HG03280 (cell line): ENCODE measurements at regions not wholly inside any gene's neighbourhood (a gene's known extent, or its start where the extent isn't known, plus 50 kb on each side); places are given as distances from the start of the nearest gene placed in this dataset.

Experiments used
- ATAC-seq: cut with Tn5 transposase; IDR thresholded peaks from one replicate; pipeline ENCODE4 v1.9.1; 2021; ENCODE audit warnings: mild to moderate bottlenecking, moderate library complexity; ENCODE audit not compliant: unreplicated experiment

DNA sequence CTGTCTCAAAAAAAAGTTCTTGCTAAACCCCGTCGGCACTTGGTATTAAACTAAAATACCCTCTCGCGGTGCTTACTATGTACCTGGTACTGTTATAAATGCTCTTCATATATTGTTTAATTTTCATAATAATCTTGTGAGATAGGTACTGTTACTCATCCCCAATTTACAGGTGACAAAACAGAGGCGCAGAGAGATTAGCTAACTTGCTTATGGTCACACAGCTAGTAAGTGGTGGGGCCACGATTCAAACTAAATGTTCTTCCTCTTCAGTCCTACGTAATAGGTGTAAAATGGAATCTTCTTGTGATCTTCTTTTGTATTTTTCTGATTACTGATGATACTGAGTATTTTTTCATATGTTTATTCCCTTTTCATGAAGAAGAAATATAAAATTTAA lies 51.3 kb downstream of the TET3 start:
- no peak for ATAC-seq

DNA sequence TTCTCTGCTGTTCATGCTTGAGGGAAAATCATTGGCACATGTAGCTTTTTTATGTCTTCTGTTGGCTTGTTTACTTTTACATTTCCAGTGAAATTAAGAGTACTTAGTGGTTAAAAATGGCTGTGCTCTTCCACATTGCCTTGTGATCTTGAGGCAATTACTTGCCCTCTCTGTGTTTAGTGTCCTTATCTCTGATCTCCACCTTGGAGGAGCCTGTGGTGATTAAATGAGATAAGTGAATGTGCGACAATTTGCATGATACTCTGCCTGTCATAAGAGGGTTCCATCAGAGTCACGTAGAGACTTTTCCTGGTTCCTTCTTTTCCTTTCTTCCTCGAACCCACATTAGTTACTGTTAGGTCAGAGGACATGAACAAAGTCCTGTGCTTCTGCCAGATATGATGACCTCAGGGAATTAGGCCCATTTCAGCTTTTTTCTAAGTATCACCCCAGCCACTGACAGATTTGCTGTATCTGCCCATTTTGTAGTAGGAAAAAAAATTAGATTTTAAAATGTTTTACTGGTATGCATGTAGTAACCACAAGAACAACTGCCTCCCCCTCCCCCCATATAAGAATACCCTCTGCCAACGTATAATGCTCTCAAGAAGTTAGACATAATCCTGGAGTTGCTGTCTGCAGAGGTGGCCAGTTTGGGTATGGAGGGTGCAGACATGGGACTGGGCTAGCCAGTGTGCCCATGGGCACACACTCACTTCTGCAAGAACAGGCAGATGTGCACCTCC lies 51.9 kb downstream of the TET3 start:
- no peak for ATAC-seq

GRCh38 chr2:74037379-74037860 lies 52.7 kb downstream of the TET3 start:
- ATAC-seq, result peak; percentile 43

- no peak for ATAC-seq
These were observed 54.9 kb downstream of the TET3 start for GRCh38 chr2:74039611-74040010.

DNA sequence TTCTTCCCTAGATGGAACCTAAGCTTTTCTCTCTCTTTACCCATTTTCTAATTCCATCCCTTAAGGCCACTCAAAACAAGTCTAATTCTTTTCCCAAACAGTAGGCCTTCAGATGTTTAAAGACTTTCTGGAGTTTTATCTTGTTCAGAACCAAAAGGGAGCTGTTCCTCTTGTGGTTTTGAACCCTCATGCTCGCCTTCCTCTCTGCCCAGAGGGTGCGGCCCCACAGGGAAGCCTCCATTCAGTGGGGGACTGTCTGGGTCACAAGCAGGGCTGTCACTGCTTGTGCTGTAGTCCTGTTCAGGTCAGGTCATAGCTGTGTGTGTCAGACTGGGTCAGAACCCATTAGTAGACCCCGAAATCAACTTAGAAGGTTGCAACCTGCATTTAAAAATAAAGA lies 56.5 kb downstream of the TET3 start:
- ATAC-seq, result no peak

DNA sequence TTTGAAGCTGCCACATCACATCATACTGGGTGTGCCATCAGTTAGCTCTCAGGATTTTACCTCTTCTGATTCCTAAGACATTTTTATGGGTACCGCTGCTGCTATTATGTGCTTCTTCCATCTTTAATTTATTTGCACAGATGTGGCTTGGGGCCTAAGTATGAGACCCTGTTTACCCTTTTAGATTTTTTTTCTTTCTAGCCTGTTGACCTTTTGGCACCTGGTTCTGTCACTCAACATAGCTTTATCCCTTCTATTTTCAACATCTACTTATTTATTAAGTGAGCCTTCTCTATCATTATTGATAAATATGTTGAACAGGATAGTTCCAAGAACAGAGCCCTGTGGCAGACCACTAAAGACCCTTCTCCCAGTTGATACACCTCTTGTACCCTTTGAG lies 57.0 kb downstream of the TET3 start:
- no peak for ATAC-seq

DNA sequence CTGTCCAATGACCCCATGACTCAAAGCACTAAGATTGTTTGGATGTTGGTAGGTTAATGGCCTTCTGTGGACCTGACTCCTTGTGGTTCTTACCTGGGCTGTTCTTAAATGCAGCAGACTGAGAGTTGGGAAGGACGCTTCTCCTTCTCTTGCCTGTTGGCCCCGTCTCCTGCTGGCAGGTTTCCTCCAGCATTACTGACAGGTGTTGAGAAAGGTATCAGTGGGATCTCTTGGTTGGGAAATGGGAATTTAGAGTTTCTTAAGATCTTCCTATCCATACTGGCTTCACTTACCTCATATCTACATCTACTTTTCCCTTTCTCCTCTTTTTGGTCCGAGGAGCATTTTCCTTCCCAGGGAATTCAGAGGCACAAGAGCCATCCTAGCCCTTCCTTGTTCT lies 57.9 kb downstream of the TET3 start:
- no peak for ATAC-seq

GRCh38 chr2:74043345-74044329 lies 58.9 kb downstream of the TET3 start:
- ATAC-seq, result no peak

GRCh38 chr2:74044999-74045398 lies 60.3 kb downstream of the TET3 start:
- no peak for ATAC-seq

DNA sequence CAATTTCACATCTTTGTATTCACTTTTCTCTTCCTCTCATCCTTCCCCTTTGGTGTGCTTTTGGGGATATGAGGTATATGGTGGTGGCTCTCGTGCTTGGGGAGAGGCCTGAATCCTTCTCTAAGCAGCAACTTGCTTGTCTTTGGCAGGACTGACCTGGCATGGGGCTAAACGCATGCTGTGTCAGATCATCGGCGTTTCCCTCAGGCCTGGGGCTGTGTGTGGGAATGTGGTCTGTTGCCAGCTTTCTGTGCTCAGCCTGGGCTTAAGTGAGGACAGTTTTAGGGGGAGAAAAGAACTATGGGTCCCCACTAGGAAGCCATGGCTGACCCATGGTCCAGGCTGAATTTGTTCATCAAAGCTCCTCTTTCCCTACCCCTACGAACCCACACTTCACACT lies 60.7 kb downstream of the TET3 start:
- ATAC-seq, result no peak

DNA sequence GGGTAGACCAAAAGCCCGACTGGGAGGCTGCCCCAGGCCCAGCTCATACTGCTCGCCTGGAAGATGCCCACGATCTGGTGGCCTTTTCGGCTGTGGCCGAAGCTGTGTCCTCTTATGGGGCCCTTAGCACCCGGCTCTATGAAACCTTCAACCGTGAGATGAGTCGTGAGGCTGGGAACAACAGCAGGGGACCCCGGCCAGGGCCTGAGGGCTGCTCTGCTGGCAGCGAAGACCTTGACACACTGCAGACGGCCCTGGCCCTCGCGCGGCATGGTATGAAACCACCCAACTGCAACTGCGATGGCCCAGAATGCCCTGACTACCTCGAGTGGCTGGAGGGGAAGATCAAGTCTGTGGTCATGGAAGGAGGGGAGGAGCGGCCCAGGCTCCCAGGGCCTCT lies 61.7 kb downstream of the TET3 start:
- no peak for ATAC-seq

DNA sequence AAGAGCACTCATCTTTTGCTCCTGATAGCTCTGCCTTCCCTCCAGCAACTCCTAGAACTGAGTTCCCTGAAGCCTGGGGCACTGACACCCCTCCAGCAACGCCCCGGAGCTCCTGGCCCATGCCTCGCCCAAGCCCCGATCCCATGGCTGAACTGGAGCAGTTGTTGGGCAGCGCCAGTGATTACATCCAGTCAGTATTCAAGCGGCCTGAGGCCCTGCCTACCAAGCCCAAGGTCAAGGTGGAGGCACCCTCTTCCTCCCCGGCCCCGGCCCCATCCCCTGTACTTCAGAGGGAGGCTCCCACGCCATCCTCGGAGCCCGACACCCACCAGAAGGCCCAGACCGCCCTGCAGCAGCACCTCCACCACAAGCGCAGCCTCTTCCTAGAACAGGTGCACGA lies 62.4 kb downstream of the TET3 start:
- no peak for ATAC-seq

DNA sequence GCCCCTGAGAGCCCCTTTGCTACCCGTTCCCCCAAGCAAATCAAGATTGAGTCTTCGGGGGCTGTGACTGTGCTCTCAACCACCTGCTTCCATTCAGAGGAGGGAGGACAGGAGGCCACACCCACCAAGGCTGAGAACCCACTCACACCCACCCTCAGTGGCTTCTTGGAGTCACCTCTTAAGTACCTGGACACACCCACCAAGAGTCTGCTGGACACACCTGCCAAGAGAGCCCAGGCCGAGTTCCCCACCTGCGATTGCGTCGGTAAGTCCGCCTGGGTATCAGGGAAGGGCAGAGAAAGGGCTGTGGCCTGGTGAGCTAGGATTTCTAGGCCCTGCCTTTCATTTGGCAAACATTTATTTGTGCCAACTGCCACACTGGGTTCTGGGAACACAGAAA lies 63.4 kb downstream of the TET3 start:
- no peak for ATAC-seq

GRCh38 chr2:74048843-74049519 lies 64.3 kb downstream of the TET3 start:
- no peak for ATAC-seq

DNA sequence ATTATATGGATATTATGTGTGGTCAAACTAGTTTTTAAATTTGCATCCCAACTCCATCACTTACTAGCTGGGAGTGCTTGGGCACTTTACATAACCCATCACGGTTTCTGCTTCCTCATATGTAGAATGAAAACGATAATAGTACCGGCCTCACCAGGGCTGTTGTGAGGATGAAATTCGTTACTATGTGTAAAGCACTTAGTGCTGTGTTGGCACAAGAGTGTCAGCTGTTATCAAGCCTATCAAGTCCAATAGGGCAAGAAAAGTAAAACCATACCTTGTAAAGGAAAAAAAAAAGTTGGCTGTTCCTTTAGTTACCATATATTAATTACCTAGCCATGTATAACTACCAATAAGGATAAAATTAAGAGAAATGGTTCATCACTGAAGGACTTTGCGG lies 65.4 kb downstream of the TET3 start:
- ATAC-seq, result no peak

GRCh38 chr2:74051504-74051903 lies 66.8 kb downstream of the TET3 start:
- ATAC-seq, result no peak

GRCh38 chr2:74052732-74053710 lies 68.3 kb downstream of the TET3 start:
- ATAC-seq, result no peak

- no peak for ATAC-seq
These were observed 69.4 kb downstream of the TET3 start for GRCh38 chr2:74053959-74054715.

- ATAC-seq, result no peak
These were observed 74.5 kb downstream of the TET3 start for GRCh38 chr2:74059137-74059775.
